B cell (primary cell): ENCODE measurements at regions not wholly inside any gene's neighbourhood (a gene's known extent, or its start where the extent isn't known, plus 50 kb on each side); places are given as distances from the start of the nearest gene placed in this dataset.

Experiments used
- ATAC-seq: fragments of 200-7000 bp; cut with Tn5 transposase; one replicate; pipeline ENCODE4 v1.10.0; 2021; ENCODE audit warnings: low read depth, mild to moderate bottlenecking, moderate number of reproducible peaks, moderate library complexity
- CTCF ChIA-PET: fragments of 350-600 bp; sonication (Branson Sonifier 250); formaldehyde crosslinking; loops from one replicate; lab custom pipeline; 2021; ENCODE audit warnings: antibody characterized with exemption, inconsistent platforms; lab: Charles Lee
- POLR2A ChIA-PET: fragments of 350-600 bp; sonication (Branson Sonifier 250); formaldehyde crosslinking; loops from one replicate; lab custom pipeline; 2021; ENCODE audit warnings: antibody characterized with exemption; lab: Charles Lee
- DNase-seq: peaks from one replicate; pipeline ENCODE4 v3.0.0; 2013
- H2AFZ ChIP-seq: 2 replicates; pipeline ENCODE4 v1.6.1; 2012; ENCODE audit warnings: mild to moderate bottlenecking, low read depth, low read length; ENCODE audit not compliant: insufficient read depth, poor library complexity, severe bottlenecking
- H3K27ac ChIP-seq, 2 donors: 1 replicate in 1 of 2; 2 replicates in 1 of 2; pipeline ENCODE4 v1.5.1; 2012 to 2013; ENCODE audit warnings: low read length in 2 of 2, mild to moderate bottlenecking in 2 of 2, moderate library complexity in 1 of 2
- H3K27me3 ChIP-seq, 4 experiments: fragments of 200-600 bp in 1 of 4; sonication (generic) in 1 of 4; replicated peaks in 1 of 4; 1 replicate in 2 of 4; 2 replicates in 2 of 4; pipeline versions ENCODE4 v1.6.1 to v1.7.0; 2013 to 2016; ENCODE audit warnings: low read length in 3 of 4, mild to moderate bottlenecking in 2 of 4, mixed read lengths in 1 of 4, moderate library complexity in 1 of 4; ENCODE audit not compliant: insufficient read depth in 4 of 4, control insufficient read depth in 3 of 4; ENCODE audit errors: control extremely low read depth in 1 of 4
- H3K36me3 ChIP-seq, 2 experiments: replicated peaks in 1 of 2; 1 replicate in 1 of 2; 2 replicates in 1 of 2; pipeline versions ENCODE4 v1.6.1 to v1.7.1; 2013; ENCODE audit warnings: low read length in 1 of 2; ENCODE audit not compliant: insufficient read depth in 2 of 2, control insufficient read depth in 1 of 2; ENCODE audit errors: control extremely low read depth in 1 of 2, extremely low read depth in 1 of 2
- H3K4me1 ChIP-seq, 2 donors: fragments of 200-600 bp in 1 of 2; sonication (generic) in 1 of 2; 1 replicate in 1 of 2; 2 replicates in 1 of 2; pipeline versions ENCODE4 v1.5.1 to v1.6.1; 2013 to 2017; ENCODE audit warnings: low read length in 2 of 2; ENCODE audit not compliant: control insufficient read depth in 2 of 2, insufficient read depth in 2 of 2
- H3K4me2 ChIP-seq: replicated peaks from 2 replicates; pipeline ENCODE3; 2012; ENCODE audit warnings: mild to moderate bottlenecking, low read depth, low read length; ENCODE audit not compliant: poor library complexity, severe bottlenecking
- H3K4me3 ChIP-seq, 5 experiments: fragments of 200-600 bp in 1 of 5; sonication (generic) in 1 of 5; 1 replicate in 3 of 5; 2 replicates in 2 of 5; pipeline versions ENCODE4 v1.5.1 to v1.7.0; 2011 to 2016; ENCODE audit warnings: low read length in 4 of 5, mild to moderate bottlenecking in 4 of 5, low read depth in 2 of 5, control low read depth in 1 of 5, moderate library complexity in 1 of 5; ENCODE audit not compliant: insufficient read depth in 1 of 5; ENCODE audit errors: control extremely low read depth in 1 of 5, extremely low read depth in 1 of 5
- H3K79me2 ChIP-seq: fragments of 200-600 bp; sonication (generic); one replicate; pipeline ENCODE4 v1.6.0; 2016; ENCODE audit warnings: low read length; ENCODE audit not compliant: control insufficient read depth, insufficient read depth
- H3K9ac ChIP-seq: fragments of 200-600 bp; sonication (generic); 2 replicates; pipeline ENCODE4 v1.6.1; 2017; ENCODE audit warnings: mild to moderate bottlenecking, low read length, moderate library complexity
- H3K9me3 ChIP-seq, 3 donors: one replicate each; pipeline versions ENCODE4 v1.6.1 to v1.7.1; 2013; ENCODE audit warnings: low read length in 2 of 3; ENCODE audit not compliant: control insufficient read depth in 2 of 3, insufficient read depth in 1 of 3; ENCODE audit errors: control extremely low read depth in 1 of 3
- H4K20me1 ChIP-seq: 2 replicates; pipeline ENCODE4 v1.6.0; 2012; ENCODE audit warnings: mild to moderate bottlenecking, low read length; ENCODE audit not compliant: insufficient read depth, control insufficient read depth, poor library complexity, severe bottlenecking
- H3K27ac Mint-ChIP-seq: one replicate; pipeline ENCODE4 v1.8.0; 2021; ENCODE audit warnings: mixed read lengths
- H3K27me3 Mint-ChIP-seq: one replicate; pipeline ENCODE4 v1.8.0; 2021; ENCODE audit warnings: mixed read lengths
- H3K4me1 Mint-ChIP-seq: one replicate; pipeline ENCODE4 v1.8.0; 2021; ENCODE audit warnings: mixed read lengths
- H3K4me3 Mint-ChIP-seq: one replicate; pipeline ENCODE4 v1.8.0; 2021; ENCODE audit warnings: mixed read lengths
- H3K9me3 Mint-ChIP-seq: one replicate; pipeline ENCODE4 v1.8.0; 2022; ENCODE audit warnings: mixed read lengths; ENCODE audit not compliant: insufficient read depth
- CTCF ChIP-seq: fragments of 200-600 bp; IDR thresholded peaks from one replicate; pipeline ENCODE4 v1.8.0; 2022; ENCODE audit warnings: antibody characterized with exemption, mild to moderate bottlenecking
- EZH2 ChIP-seq: IDR thresholded peaks from 2 replicates; pipeline ENCODE4 v1.6.1; 2012; ENCODE audit warnings: borderline replicate concordance, low read depth, mild to moderate bottlenecking, moderate library complexity, low read length; ENCODE audit not compliant: insufficient read depth, poor library complexity, severe bottlenecking
- WGBS: methylation state at CpG from one replicate; pipeline ENCODE4 v1.1.5; 2013; ENCODE audit warnings: missing lambda C conversion rate; ENCODE audit not compliant: insufficient coverage; 5-methylcytosine and 5-hydroxymethylcytosine counted together
- intact Hi-C: fragments of 100-400 bp; cut with micrococcal nuclease; formaldehyde crosslinking; loops from one replicate; pipeline ENCODE4 v1.10.0; 2022

GRCh38 chr12:124515981-124516380 is 51.4 kb downstream of the NCOR2 start:
- no peak overlapping the region for H3K9ac ChIP-seq
- H3K4me2 ChIP-seq: no peak overlapping the region
- H3K79me2 ChIP-seq: peaks cover 95% of the 10 kb centered on the region

More at GRCh38 chr12:124515981-124516380, 51.4 kb downstream of the NCOR2 start:
- Histone ChIP-seq H2AFZ (no peak overlapping the region), H3K36me3 (peaks cover 0 to 4% of the 10 kb centered on the region in 2 experiments), H3K27me3 (no peaks in the 10 kb centered on the region), H3K4me1 (peaks cover 11 to 13% of the 10 kb centered on the region in 2 donors), H3K27ac (no peak overlapping the region), H4K20me1 (peaks cover 97% of the 10 kb centered on the region), H3K9me3 (peaks cover 0 to 4% (median 0%) of the 10 kb centered on the region in 3 donors), H3K4me3 (no peak overlapping the region)
- POLR2A ChIA-PET: no interaction called here
- WGBS: 94% methylated on average over 14 of the region's 15 CpGs
- no peak overlapping the region for H3K4me3 Mint-ChIP-seq
- ATAC-seq (no peak), DNase-seq (no peak)
- intact Hi-C loops: no loop called here
- peaks cover 21% of the 10 kb centered on the region for H3K4me1 Mint-ChIP-seq
- H3K9me3 Mint-ChIP-seq: peaks cover 2% of the 10 kb centered on the region
- H3K27ac Mint-ChIP-seq: no peak overlapping the region
- CTCF ChIA-PET: no interaction called here
- TF ChIP-seq CTCF (no peak), EZH2 (no peak)
- no peaks in the 10 kb centered on the region for H3K27me3 Mint-ChIP-seq
